ENCODE measurements at regions not wholly inside any gene's neighbourhood (a gene's known extent, or its start where the extent isn't known, plus 50 kb on each side); places are given as distances from the start of the nearest gene placed in this dataset.

GRCh38 chr11:15757048-15757698 is 599.2 kb downstream of the SOX6 start (continued):
- TF ChIP-seq ATF3 (IDR thresholded peaks at IDR 0.05): no peak

- Histone ChIP-seq H3K4me3 (replicated peaks in 1 of 2; ENCODE audit: low read depth in 1 of 2, low read length in 2 of 2) (no peak overlapping the region), H3K79me2 (ENCODE audit: insufficient read depth, low read length) (no peaks in the 10 kb centered on the region), H3K9ac (ENCODE audit: low read length) (no peak overlapping the region), H3K4me2 (ENCODE audit: low read length) (no peak overlapping the region), H3K9me2 (ENCODE audit: insufficient read depth) (no peaks in the 10 kb centered on the region), H3K4me1 (ENCODE audit: control insufficient read depth in 1 of 2, insufficient read depth in 2 of 2, low read length in 2 of 2) (no peaks in the 10 kb centered on the region), H3K27me3 (ENCODE audit: insufficient read depth, low read length) (peaks cover 45% of the 10 kb centered on the region), H3K27ac (ENCODE audit: low read depth, low read length) (no peak overlapping the region), H3K36me3 (ENCODE audit: control insufficient read depth in 1 of 2, insufficient read depth in 2 of 2, low read length in 2 of 2) (no peaks in the 10 kb centered on the region), H4K20me1 (ENCODE audit: insufficient read depth) (no peaks in the 10 kb centered on the region), H2AFZ (ENCODE audit: low read depth, low read length, poor library complexity, severe bottlenecking) (no peak overlapping the region), H3K9me3 (ENCODE audit: control insufficient read depth in 1 of 2, insufficient read depth in 1 of 2, low read depth in 1 of 2, low read length in 2 of 2) (no peaks in the 10 kb centered on the region)
- POLR2A ChIA-PET: no interaction called here
- no peak for DNase-seq (ENCODE audit: low read depth, low spot score)
- RAD21 ChIA-PET (ENCODE audit: low non-redundant PET in 1 of 2, low total read pairs in 2 of 2, uncharacterized antibody in 2 of 2, unreplicated experiment in 2 of 2): no interaction called here
- CTCF ChIA-PET: no interaction called here
- no peak for ATAC-seq
- intact Hi-C loops (cut with micrococcal nuclease): no loop called here
- no TSS peak for BruUV-seq (replicated peaks)
- TF ChIP-seq YY1 (IDR thresholded peaks at IDR 0.05; ENCODE audit: extremely low read depth, insufficient replicate concordance, low read depth, low read length) (no peak), SP1 (IDR thresholded peaks at IDR 0.05; ENCODE audit: low read depth) (no peak), RAD21 (IDR thresholded peaks at IDR 0.05; ENCODE audit: low read depth) (no peak), POLR2A (IDR thresholded peaks at IDR 0.05; ENCODE audit: borderline replicate concordance, extremely low read depth, insufficient read depth, insufficient read length) (no peak), CBX3 (IDR thresholded peaks at IDR 0.05; ENCODE audit: low read depth) (no peak), EZH2 (IDR thresholded peaks at IDR 0.05) (no peak), FOSL1 (IDR thresholded peaks at IDR 0.05; ENCODE audit: low read depth) (no peak), MAX (IDR thresholded peaks at IDR 0.05) (no peak), CEBPB (IDR thresholded peaks at IDR 0.05; ENCODE audit: low read depth) (no peak), TCF7L2 (IDR thresholded peaks at IDR 0.05; ENCODE audit: borderline replicate concordance, extremely low read depth, insufficient read depth, insufficient read length) (no peak)
These were observed 597.4 kb downstream of the SOX6 start for GRCh38 chr11:15758857-15759465.

All from HCT116 (cell line).